ENCODE measurements at regions not wholly inside any gene's neighbourhood (a gene's known extent, or its start where the extent isn't known, plus 50 kb on each side); places are given as distances from the start of the nearest gene placed in this dataset.

GRCh38 chr4:62210486-62210885 lies 1010.4 kb downstream of the ADGRL3 start:
- H3K9me3 ChIP-seq, result no peaks in the 10 kb centered on the region
- no peaks in the 10 kb centered on the region for H3K27me3 ChIP-seq (ENCODE audit: insufficient read depth)
- no peak for DNase-seq
- no peak overlapping the region for H3K4me2 ChIP-seq
- H3K79me2 ChIP-seq (ENCODE audit: insufficient read depth), result no peaks in the 10 kb centered on the region
- H3K36me3 ChIP-seq (replicated peaks in 1 of 2; ENCODE audit: control insufficient read depth in 1 of 2, insufficient read depth in 2 of 2, low read length in 1 of 2), result no peaks in the 10 kb centered on the region
- no peak overlapping the region for H2AFZ ChIP-seq (ENCODE audit: low read depth)
- POLR2A ChIA-PET, result no interaction called here
- no peak overlapping the region for H3K9ac ChIP-seq
- H4K20me1 ChIP-seq (ENCODE audit: insufficient read depth), result no peaks in the 10 kb centered on the region
- CTCF ChIA-PET, result interaction anchor here (1.4 kb wide), 1 partner anchor 8 kb away, joined by 4 read pairs; no protein-coding TSS in a partner anchor
- no peak for TF ChIP-seq CTCF (IDR thresholded peaks at IDR 0.05)
- TF ChIP-seq RXRA (IDR thresholded peaks at IDR 0.05; ENCODE audit: borderline replicate concordance, low read depth), result no peak
- no peak for TF ChIP-seq FOXJ3 (CRISPR knock-in tag; IDR thresholded peaks at IDR 0.05)
- no peak for TF ChIP-seq RCOR1 (IDR thresholded peaks at IDR 0.05; ENCODE audit: low read length)
- no peak for TF ChIP-seq REST (IDR thresholded peaks at IDR 0.05; ENCODE audit: low read depth, low read length)
- H3K4me3 ChIP-seq (ENCODE audit: low read depth in 2 of 2, low read length in 1 of 2), result no peak overlapping the region
- H3K9me2 ChIP-seq, result no peaks in the 10 kb centered on the region
- H3F3A ChIP-seq (replicated peaks; ENCODE audit: insufficient read depth), result no peaks in the 10 kb centered on the region
- no peak overlapping the region for H3K27ac ChIP-seq (ENCODE audit: low read depth in 2 of 2, low read length in 1 of 2)
- H3K4me1 ChIP-seq (ENCODE audit: control insufficient read depth in 1 of 2, insufficient read depth in 2 of 2, low read depth in 1 of 2, low read length in 1 of 2), result no peaks in the 10 kb centered on the region

DNA sequence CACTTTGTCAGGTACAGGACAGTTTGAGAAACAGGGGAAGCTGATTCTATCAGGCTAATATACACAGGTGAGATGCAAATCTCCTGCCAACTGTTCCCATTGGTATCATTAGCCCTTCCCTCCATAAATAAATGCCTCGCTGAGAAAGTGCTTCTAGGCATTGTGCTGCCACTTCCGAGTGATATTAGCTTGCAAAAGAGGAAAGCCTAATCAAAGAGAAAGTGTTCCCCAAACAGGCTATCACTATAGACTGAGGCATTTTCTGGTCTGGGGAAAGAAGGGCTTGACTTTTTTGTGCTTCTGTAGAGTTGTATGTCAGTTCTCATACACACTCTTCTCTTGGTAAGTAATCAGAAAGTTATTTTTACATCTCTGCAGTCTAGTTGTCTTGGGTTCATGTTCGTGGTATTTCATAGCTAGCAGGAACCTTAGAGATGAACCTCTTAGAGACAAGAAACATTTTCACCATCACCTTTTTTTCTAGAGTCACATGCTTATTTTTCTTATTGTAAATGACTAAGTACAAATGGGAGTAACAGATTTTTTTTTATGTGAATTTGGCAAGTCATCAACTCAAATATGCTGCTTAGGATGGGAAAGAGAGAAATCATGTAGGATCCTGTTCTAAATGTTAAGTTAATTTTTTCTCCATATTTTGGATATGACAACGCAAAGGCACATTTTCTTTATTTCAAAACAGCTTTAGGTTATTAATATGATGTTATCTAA lies 1009.8 kb downstream of the ADGRL3 start:
- Histone ChIP-seq H4K20me1 (ENCODE audit: insufficient read depth) (no peaks in the 10 kb centered on the region), H3F3A (replicated peaks; ENCODE audit: insufficient read depth) (no peaks in the 10 kb centered on the region), H3K4me2 (no peak overlapping the region), H3K9me2 (no peaks in the 10 kb centered on the region), H3K36me3 (replicated peaks in 1 of 2; ENCODE audit: control insufficient read depth in 1 of 2, insufficient read depth in 2 of 2, low read length in 1 of 2) (no peaks in the 10 kb centered on the region), H3K27ac (ENCODE audit: low read depth in 2 of 2, low read length in 1 of 2) (no peak overlapping the region), H3K9ac (no peak overlapping the region), H3K79me2 (ENCODE audit: insufficient read depth) (no peaks in the 10 kb centered on the region), H3K9me3 (no peaks in the 10 kb centered on the region), H2AFZ (ENCODE audit: low read depth) (no peak overlapping the region), H3K27me3 (ENCODE audit: insufficient read depth) (no peaks in the 10 kb centered on the region), H3K4me3 (ENCODE audit: low read depth in 2 of 2, low read length in 1 of 2) (no peak overlapping the region), H3K4me1 (ENCODE audit: control insufficient read depth in 1 of 2, insufficient read depth in 2 of 2, low read depth in 1 of 2, low read length in 1 of 2) (no peaks in the 10 kb centered on the region)
- POLR2A ChIA-PET, result no interaction called here
- TF ChIP-seq ELF1 (IDR thresholded peaks at IDR 0.05) (no peak), TAF1 (IDR thresholded peaks at IDR 0.05; ENCODE audit: borderline replicate concordance, low read depth, low read length) (no peak), MXI1 (IDR thresholded peaks at IDR 0.05; ENCODE audit: low read depth, low read length) (no peak), GABPA (IDR thresholded peaks at IDR 0.05; ENCODE audit: low read depth) (no peak)
- CTCF ChIA-PET, result interaction anchor here (1.4 kb wide), 1 partner anchor 8 kb away, joined by 4 read pairs; no protein-coding TSS in a partner anchor
- DNase-seq, result no peak
- 49% methylated on average over 4 of the region's 4 CpGs for WGBS (ENCODE audit: low lambda C conversion rate)
